ENCODE measurements at regions not wholly inside any gene's neighbourhood (a gene's known extent, or its start where the extent isn't known, plus 50 kb on each side); places are given as distances from the start of the nearest gene placed in this dataset.
A peak's percentile ranks its signal among the peaks of the same experiment; 100 is the strongest.

DNA sequence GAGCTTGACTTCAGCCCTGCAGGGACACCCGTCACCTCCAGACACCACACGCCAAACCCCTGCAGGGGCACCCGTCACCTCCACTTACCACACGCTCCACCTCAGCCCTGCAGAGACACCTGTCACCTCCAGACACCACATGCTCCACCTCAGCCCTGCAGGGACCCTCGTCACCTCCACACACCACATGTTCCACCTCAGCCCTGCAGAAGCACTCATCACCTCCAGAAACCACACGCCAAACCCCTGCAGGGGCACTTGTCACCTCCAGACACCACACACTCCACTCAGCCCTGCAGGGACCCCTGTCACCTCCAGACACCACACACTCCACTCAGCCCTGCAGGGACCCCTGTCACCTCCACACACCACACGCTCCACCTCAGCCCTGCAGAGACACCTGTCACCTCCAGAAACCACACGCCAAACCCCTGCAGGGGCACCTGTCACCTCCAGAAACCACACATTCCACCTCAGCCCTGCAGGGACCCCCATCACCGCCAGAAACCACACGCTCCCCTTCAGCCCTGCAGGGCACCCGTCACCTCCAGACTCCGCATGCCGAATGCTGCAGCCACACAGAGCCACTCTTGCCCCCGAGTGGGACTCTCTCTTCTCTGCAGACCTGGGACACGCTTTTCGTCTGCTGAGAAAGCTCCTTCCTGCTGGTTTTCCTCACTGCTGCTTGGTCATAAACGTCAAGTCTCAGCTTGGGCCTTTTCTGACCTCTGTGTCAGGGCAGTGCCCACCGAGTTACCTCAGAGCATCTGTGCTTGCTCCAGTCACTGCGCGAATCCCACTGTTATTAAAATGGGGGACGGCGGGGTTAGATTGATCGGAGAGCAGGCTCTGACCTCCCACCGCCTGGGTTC, 77.5 kb upstream of the SALL3 start:
- DNase-seq (ENCODE audit: low spot score) = peak; percentile 54
- H3K4me3 ChIP-seq = no peak overlapping the region
- TF ChIP-seq, protein P1, sequence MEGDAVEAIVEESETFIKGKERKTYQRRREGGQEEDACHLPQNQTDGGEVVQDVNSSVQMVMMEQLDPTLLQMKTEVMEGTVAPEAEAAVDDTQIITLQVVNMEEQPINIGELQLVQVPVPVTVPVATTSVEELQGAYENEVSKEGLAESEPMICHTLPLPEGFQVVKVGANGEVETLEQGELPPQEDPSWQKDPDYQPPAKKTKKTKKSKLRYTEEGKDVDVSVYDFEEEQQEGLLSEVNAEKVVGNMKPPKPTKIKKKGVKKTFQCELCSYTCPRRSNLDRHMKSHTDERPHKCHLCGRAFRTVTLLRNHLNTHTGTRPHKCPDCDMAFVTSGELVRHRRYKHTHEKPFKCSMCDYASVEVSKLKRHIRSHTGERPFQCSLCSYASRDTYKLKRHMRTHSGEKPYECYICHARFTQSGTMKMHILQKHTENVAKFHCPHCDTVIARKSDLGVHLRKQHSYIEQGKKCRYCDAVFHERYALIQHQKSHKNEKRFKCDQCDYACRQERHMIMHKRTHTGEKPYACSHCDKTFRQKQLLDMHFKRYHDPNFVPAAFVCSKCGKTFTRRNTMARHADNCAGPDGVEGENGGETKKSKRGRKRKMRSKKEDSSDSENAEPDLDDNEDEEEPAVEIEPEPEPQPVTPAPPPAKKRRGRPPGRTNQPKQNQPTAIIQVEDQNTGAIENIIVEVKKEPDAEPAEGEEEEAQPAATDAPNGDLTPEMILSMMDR (IDR thresholded peaks at IDR 0.05) = no peak
- no peak overlapping the region for H3K27ac ChIP-seq

DNA sequence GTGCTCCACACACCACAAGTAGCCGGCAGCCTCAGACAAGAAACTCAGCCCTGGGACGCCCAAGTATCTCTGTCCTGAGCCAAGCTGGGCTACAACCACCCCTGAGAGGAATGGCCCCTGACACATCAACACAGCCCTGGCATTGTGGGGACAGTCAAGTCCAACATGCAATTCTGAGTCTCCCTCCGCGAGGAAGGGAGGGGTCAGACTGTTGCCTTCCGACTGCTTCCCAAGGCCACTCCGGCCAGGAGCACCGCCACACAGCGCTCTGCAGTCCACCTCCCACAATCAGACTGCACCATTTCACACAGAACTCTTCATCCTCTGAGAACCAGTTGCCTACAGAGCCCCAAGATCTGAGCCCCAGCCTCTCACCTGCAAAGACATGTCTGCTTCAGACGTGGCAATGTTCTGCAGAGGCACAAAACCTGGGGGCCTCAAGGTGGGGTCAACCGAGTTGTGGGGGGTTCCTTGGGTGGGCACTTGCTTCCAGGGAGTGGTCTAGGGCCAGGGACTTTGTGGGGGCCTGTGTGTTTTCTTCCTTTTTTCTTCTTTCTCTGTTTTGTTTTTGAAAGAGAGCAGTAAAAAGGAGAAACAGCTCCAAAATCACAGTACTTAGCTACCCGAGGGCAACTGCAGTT, 76.7 kb upstream of the SALL3 start:
- TF ChIP-seq, protein P1 (IDR thresholded peaks at IDR 0.05) = no peak
- Histone ChIP-seq H3K27ac (no peak overlapping the region), H3K4me3 (no peak overlapping the region)
- peak; percentile 24 for DNase-seq (ENCODE audit: low spot score)

DNA sequence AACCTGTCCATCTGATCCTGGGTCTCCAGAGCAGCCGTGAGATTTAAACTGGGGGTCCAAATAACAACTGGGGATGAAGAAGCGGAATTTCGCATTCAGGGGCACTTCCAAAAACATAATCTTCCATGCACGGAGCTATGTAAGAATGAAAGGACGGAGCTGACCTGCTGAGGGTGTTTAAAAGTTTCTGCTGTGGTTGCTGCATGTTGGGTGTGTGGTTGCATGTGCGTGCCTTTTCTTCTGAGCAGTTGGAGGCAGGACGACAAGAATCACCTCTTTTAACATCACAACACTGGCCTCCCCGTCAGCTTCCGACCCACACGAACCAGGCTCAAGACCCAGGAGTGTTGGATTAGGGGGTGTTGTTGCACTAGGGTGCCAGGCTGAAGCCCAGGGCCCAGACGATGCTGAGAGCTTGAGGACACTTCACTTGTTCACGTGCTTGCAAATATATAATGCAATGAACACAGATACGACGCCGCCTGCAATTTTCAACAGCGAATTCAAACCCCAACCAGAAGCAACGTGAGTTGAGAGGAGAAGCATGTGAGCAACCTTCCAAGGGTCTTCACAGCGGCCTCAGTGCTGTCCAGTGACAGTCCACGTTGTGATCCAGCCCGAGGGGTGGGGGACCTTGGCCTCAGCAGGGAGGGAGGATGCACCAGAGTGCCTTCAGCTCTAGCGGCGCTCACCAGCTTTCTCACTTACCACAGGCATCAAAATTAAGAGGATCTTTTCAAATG, 76.0 kb upstream of the SALL3 start:
- no peak overlapping the region for H3K4me3 ChIP-seq
- peak; percentile 36 for DNase-seq (ENCODE audit: low spot score)
- TF ChIP-seq, protein P1 (IDR thresholded peaks at IDR 0.05) = no peak
- no peak overlapping the region for H3K27ac ChIP-seq

DNA sequence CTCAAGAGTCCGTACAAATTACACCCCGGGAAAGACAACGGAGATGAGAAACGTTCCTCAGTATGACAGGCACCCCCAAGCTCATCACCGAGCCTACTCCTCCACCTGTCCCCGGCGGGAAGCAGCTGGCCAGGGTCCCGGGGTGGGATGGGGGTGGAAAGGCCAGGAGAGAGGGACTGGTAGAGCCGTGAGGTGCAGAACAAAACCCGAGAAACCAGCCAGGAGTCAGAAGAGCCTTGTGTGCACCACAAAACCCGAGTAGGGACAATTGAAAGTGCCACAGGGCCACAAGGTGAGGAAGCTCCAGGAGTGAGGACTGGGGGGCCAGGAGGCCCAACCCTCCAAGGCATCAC, 75.5 kb upstream of the SALL3 start:
- Histone ChIP-seq H3K4me3 (no peak overlapping the region), H3K27ac (no peak overlapping the region)
- DNase-seq (ENCODE audit: low spot score) = peak; percentile 28
- TF ChIP-seq, protein P1 (IDR thresholded peaks at IDR 0.05) = no peak

DNA sequence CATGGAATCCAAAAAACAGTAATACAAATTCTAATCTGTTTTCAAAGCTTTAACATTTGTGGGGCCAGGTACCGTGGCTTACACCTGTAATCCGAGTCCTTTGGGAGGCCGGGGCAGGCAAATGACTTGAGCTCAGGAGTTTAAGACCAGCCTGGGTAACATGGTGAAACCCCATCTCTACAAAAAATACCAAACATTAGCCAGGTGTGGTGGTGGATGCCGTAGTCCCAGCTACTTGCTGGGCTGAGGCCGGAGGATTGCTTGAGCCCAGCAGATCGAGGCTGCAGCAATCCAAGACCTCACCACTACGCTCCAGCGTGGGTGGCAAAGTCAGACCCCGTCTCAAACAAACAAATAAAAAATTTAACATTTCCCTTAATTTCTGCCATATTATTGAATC, 74.3 kb upstream of the SALL3 start:
- no peak overlapping the region for H3K27ac ChIP-seq
- TF ChIP-seq, protein P1 (IDR thresholded peaks at IDR 0.05) = no peak
- H3K4me3 ChIP-seq = no peak overlapping the region
- no peak for DNase-seq (ENCODE audit: low spot score)

DNA sequence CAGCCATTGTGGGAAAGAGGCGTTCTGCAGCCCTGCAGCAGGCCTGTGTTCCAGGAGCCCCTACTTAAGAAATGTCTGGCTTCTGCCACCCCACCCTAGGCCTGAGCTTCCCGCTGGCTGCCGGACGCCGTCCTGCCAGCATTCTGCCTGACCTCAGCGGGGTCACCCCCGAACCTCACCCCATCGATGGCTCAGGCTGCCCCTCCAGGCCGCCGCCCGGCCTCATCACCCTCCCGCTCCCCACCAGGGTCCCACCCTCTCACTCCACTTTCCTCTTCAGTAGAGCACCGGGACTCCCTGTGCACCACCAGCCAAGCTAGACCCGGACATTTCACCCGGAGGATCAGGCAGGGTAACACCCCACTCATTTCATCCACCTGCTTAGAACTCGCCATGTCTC, 73.6 kb upstream of the SALL3 start:
- H3K4me3 ChIP-seq = no peak overlapping the region
- DNase-seq (ENCODE audit: low spot score) = peak; percentile 47
- no peak overlapping the region for H3K27ac ChIP-seq
- TF ChIP-seq, protein P1 (IDR thresholded peaks at IDR 0.05) = no peak

All from coronary artery (tissue), 2 donors.